Nephron (organoid): ENCODE measurements at regions not wholly inside any gene's neighbourhood (a gene's known extent, or its start where the extent isn't known, plus 50 kb on each side); places are given as distances from the start of the nearest gene placed in this dataset.

Experiments used
- H3K27ac Mint-ChIP-seq, 3 experiments: 2 replicates each; pipeline ENCODE4 v1.8.0; 2020; ENCODE audit warnings: mixed read lengths in 3 of 3, mild to moderate bottlenecking in 2 of 3, moderate library complexity in 1 of 3
- H3K27me3 Mint-ChIP-seq: 2 replicates; pipeline ENCODE4 v1.8.0; 2021; ENCODE audit warnings: low read depth, mild to moderate bottlenecking, moderate library complexity, mixed read lengths
- H3K36me3 Mint-ChIP-seq: 2 replicates; pipeline ENCODE4 v1.8.0; 2020; ENCODE audit warnings: low read depth, mixed read lengths
- H3K4me1 Mint-ChIP-seq: 2 replicates; pipeline ENCODE4 v1.8.0; 2020; ENCODE audit warnings: mixed read lengths
- H3K4me3 Mint-ChIP-seq, 3 experiments: 2 replicates each; pipeline ENCODE4 v1.8.0; 2020; ENCODE audit warnings: mild to moderate bottlenecking in 3 of 3, mixed read lengths in 3 of 3, moderate library complexity in 2 of 3
- H3K9me3 Mint-ChIP-seq: 2 replicates; pipeline ENCODE4 v1.8.0; 2020; ENCODE audit warnings: mixed read lengths
- TF ChIP-seq, protein P1 (sequence below), 3 experiments: fragments of 200-600 bp; sonication (generic); IDR thresholded peaks; one replicate each; pipeline ENCODE4 v1.5.0; 2021; ENCODE audit warnings: antibody characterized with exemption in 3 of 3; ENCODE audit not compliant: unreplicated experiment in 3 of 3

DNA sequence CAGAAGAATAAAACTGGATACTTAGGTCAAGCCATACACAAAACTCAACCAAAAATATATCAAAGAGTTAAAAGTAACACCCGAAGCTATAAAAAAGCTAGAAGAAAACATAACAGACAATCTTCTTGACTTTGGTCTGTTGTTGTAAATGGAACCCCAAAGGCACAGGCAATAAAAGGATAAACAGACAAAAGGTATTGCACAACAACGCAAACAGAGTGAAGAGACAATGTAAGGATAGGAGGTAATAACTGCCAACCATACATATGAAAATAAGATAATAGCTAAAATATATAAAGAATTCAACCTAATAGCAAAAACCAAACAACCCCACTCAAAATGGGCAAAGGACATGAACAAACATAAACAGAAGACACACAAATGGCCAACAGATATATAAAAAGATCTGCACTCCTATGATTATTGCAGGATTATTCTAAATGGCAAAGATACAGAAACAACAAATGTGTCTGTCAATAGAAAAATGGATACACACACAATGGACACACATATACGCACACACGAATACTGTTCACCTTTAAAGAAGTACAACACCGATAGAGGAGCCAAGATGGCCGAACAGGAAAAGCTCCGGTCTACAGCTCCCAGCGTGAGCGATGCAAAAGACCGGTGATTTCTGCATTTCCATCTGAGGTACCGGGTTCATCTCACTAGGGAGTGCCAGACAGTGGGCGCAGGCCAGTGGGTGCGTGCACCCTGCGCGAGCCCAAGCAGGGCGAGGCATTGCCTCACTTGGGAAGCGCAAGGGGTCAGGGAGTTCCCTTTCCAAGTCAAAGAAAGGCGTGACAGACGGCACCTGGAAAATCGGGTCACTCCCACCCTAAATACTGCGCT lies 1137.1 kb downstream of the FSCB start:
- H3K27ac Mint-ChIP-seq, result no peak overlapping the region
- H3K36me3 Mint-ChIP-seq, result no peaks in the 10 kb centered on the region
- H3K4me3 Mint-ChIP-seq, result no peak overlapping the region
- H3K27me3 Mint-ChIP-seq, result no peaks in the 10 kb centered on the region
- H3K9me3 Mint-ChIP-seq, result peaks cover 7% of the 10 kb centered on the region
- no peaks in the 10 kb centered on the region for H3K4me1 Mint-ChIP-seq
- TF ChIP-seq, protein P1, sequence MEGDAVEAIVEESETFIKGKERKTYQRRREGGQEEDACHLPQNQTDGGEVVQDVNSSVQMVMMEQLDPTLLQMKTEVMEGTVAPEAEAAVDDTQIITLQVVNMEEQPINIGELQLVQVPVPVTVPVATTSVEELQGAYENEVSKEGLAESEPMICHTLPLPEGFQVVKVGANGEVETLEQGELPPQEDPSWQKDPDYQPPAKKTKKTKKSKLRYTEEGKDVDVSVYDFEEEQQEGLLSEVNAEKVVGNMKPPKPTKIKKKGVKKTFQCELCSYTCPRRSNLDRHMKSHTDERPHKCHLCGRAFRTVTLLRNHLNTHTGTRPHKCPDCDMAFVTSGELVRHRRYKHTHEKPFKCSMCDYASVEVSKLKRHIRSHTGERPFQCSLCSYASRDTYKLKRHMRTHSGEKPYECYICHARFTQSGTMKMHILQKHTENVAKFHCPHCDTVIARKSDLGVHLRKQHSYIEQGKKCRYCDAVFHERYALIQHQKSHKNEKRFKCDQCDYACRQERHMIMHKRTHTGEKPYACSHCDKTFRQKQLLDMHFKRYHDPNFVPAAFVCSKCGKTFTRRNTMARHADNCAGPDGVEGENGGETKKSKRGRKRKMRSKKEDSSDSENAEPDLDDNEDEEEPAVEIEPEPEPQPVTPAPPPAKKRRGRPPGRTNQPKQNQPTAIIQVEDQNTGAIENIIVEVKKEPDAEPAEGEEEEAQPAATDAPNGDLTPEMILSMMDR (IDR thresholded peaks at IDR 0.05; ENCODE audit: unreplicated experiment in 3 of 3), result no peak

DNA sequence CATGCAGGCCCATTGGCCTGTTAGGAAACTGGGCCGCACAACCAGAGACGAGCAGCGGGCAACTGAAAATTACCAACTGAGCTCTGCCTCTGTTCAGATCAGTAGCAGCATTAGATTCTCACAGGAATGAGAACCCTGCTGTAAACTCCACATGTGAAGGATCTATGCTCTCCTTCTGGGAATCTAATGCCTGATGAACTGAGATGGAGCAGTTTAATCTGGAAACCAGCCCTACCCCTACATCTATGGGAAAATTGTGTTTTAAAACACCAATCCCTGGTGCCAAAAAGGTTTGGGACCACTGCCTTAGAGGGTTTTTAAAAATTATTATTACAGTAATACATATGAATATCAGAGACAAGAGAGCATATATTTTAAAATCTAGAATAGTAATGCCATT lies 1144.5 kb downstream of the FSCB start:
- TF ChIP-seq, protein P1 (IDR thresholded peaks at IDR 0.05; ENCODE audit: unreplicated experiment in 3 of 3), result no peak
- H3K27me3 Mint-ChIP-seq, result no peaks in the 10 kb centered on the region
- H3K36me3 Mint-ChIP-seq, result no peaks in the 10 kb centered on the region

DNA sequence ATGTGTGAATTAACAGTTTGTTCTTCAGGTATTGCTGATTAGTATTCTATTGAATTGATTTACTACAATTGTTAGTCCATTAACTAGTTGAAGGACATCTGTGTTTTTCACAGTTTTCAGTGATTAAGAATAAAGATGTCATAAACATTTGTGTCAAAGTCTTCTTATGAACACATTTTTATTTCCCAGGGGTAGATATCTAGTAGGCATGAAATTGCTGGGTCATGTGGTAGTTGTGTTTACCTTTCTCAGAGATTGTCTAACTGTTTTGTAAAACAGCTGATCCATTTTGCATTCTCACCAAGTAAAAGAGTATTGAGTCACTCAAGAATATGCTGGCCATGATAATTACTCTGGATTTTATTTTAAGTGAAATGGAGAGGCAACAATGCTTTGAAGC lies 1145.3 kb downstream of the FSCB start:
- Mint-ChIP-seq H3K4me3 (no peak overlapping the region), H3K27me3 (no peaks in the 10 kb centered on the region)

More for the DNA sequence above, 1144.5 kb downstream of the FSCB start:
- H3K27ac Mint-ChIP-seq, result no peak overlapping the region
- no peak overlapping the region for H3K4me3 Mint-ChIP-seq
- no peaks in the 10 kb centered on the region for H3K4me1 Mint-ChIP-seq
- no peaks in the 10 kb centered on the region for H3K9me3 Mint-ChIP-seq

DNA sequence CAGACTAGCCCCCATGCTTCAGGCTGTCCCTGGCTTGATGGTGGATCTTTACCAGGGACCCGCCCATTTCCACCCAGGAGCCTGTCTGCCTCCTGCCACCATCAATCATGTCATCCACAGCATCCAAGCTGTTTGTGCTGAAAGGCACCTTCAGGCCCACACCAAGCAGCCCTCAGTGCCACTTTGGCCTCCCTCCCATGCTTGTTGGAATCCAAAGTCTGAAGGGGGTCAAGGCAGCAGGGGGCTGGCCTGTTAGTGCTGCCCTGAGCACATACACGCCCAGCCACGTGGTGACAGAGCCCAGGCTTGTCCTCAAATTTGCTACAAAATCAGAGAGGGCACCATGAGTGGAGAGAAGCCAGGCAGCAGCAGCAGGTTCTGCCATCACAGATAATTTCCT lies 1146.8 kb downstream of the FSCB start:
- Mint-ChIP-seq H3K36me3 (no peaks in the 10 kb centered on the region), H3K4me3 (no peak overlapping the region), H3K9me3 (no peaks in the 10 kb centered on the region), H3K27ac (no peak overlapping the region), H3K4me1 (no peaks in the 10 kb centered on the region), H3K27me3 (no peaks in the 10 kb centered on the region)
- TF ChIP-seq, protein P1 (IDR thresholded peaks at IDR 0.05; ENCODE audit: unreplicated experiment in 3 of 3), result no peak

More for the DNA sequence above, 1145.3 kb downstream of the FSCB start:
- Mint-ChIP-seq H3K9me3 (no peaks in the 10 kb centered on the region), H3K36me3 (no peaks in the 10 kb centered on the region), H3K27ac (no peak overlapping the region), H3K4me1 (no peaks in the 10 kb centered on the region)
- TF ChIP-seq, protein P1 (IDR thresholded peaks at IDR 0.05; ENCODE audit: unreplicated experiment in 3 of 3), result no peak

DNA sequence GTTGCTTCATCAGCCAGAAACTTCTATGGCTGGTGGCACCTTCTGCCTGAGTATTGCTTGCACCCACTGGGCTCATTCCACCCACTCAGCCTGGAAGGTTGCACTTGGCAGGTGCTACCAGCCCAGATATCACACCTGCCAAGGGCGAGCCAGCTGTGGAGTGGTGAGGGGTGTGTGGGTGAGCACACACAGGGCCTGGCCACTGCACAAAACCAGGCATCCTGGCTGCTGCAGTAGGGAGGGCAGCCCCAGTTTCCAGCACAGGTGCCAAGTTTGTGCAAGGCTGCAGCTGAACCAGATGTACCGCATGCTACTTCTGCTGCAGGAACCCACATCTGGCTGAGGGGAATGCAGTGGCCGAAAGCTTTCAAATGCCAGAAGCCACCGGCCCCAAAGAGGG lies 1147.8 kb downstream of the FSCB start:
- TF ChIP-seq, protein P1 (IDR thresholded peaks at IDR 0.05; ENCODE audit: unreplicated experiment in 3 of 3), result no peak
- no peaks in the 10 kb centered on the region for H3K27me3 Mint-ChIP-seq
- no peaks in the 10 kb centered on the region for H3K9me3 Mint-ChIP-seq
- H3K27ac Mint-ChIP-seq, result no peak overlapping the region
- no peaks in the 10 kb centered on the region for H3K36me3 Mint-ChIP-seq
- no peak overlapping the region for H3K4me3 Mint-ChIP-seq
- no peaks in the 10 kb centered on the region for H3K4me1 Mint-ChIP-seq
